ENCODE measurements at regions not wholly inside any gene's neighbourhood (a gene's known extent, or its start where the extent isn't known, plus 50 kb on each side); places are given as distances from the start of the nearest gene placed in this dataset.

GRCh38 chr16:73205153-73205886 lies 157.4 kb upstream of the ZFHX3 start:
- POLR2A ChIA-PET = no interaction called here
- Mint-ChIP-seq H3K27me3 (no peaks in the 10 kb centered on the region), H3K4me3 (no peak overlapping the region), H3K9me3 (no peaks in the 10 kb centered on the region), H3K27ac (no peak overlapping the region), H3K36me3 (ENCODE audit: low read depth) (no peaks in the 10 kb centered on the region), H3K4me1 (ENCODE audit: low read depth) (no peaks in the 10 kb centered on the region)
- CTCF ChIA-PET = interaction anchor here (0.8 to 0.9 kb wide), 2 partner anchors 8 to 9 kb away, joined by 3 read pairs; no protein-coding TSS in a partner anchor
- ATAC-seq (no peak), DNase-seq (no peak)
- intact Hi-C loops (cut with micrococcal nuclease) = no loop called here
- TF ChIP-seq, protein P1, sequence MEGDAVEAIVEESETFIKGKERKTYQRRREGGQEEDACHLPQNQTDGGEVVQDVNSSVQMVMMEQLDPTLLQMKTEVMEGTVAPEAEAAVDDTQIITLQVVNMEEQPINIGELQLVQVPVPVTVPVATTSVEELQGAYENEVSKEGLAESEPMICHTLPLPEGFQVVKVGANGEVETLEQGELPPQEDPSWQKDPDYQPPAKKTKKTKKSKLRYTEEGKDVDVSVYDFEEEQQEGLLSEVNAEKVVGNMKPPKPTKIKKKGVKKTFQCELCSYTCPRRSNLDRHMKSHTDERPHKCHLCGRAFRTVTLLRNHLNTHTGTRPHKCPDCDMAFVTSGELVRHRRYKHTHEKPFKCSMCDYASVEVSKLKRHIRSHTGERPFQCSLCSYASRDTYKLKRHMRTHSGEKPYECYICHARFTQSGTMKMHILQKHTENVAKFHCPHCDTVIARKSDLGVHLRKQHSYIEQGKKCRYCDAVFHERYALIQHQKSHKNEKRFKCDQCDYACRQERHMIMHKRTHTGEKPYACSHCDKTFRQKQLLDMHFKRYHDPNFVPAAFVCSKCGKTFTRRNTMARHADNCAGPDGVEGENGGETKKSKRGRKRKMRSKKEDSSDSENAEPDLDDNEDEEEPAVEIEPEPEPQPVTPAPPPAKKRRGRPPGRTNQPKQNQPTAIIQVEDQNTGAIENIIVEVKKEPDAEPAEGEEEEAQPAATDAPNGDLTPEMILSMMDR (IDR thresholded peaks at IDR 0.05) = no peak

- H3K27me3 Mint-ChIP-seq = no peaks in the 10 kb centered on the region
- POLR2A ChIA-PET = no interaction called here
- intact Hi-C loops (cut with micrococcal nuclease) = no loop called here
Observed at GRCh38 chr16:73204359-73205152, 156.6 kb upstream of the ZFHX3 start.

DNA sequence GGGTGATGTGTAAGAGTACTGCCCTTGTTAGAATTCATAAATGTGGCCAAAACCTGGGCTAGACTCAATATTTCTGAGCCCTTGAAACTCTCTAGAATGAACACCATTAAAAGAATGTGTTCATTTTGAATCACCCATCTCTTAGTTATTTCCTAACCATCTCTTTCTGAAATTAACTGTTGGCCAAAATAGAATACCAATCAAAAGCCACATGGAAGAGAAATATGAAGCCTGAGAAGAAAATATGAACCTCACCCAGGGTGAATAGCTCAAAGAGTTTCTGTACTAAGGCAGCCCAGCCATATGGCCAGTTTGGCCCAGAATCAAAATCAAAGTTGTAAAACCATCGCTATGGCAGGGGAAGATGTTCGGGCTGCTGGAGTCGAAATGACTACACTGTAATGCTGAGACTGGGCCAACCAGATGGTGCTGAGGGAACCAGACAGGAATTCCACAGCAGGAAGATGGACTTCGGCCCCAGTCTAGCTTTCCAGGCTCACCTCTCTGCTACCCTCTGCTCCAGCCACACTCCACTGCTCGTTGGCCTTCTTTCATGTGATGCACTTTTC lies 154.3 kb upstream of the ZFHX3 start:
- Mint-ChIP-seq H3K36me3 (ENCODE audit: low read depth) (no peaks in the 10 kb centered on the region), H3K27ac (no peak overlapping the region), H3K4me1 (ENCODE audit: low read depth) (no peaks in the 10 kb centered on the region), H3K9me3 (no peaks in the 10 kb centered on the region), H3K4me3 (no peak overlapping the region), H3K27me3 (no peaks in the 10 kb centered on the region)
- no peak for DNase-seq
- CTCF ChIA-PET = no interaction called here
- intact Hi-C loops (cut with micrococcal nuclease) = no loop called here
- TF ChIP-seq, protein P1 (IDR thresholded peaks at IDR 0.05) = no peak
- no peak for ATAC-seq
- POLR2A ChIA-PET = interaction anchor here (0.6 kb wide), 1 partner anchor 682 kb away, joined by 4 read pairs; no protein-coding TSS in a partner anchor

More at GRCh38 chr16:73204359-73205152, 156.6 kb upstream of the ZFHX3 start:
- Mint-ChIP-seq H3K4me1 (ENCODE audit: low read depth) (no peaks in the 10 kb centered on the region), H3K27ac (no peak overlapping the region), H3K36me3 (ENCODE audit: low read depth) (no peaks in the 10 kb centered on the region), H3K4me3 (no peak overlapping the region), H3K9me3 (no peaks in the 10 kb centered on the region)
- DNase-seq = no peak
- TF ChIP-seq, protein P1 (IDR thresholded peaks at IDR 0.05) = no peak
- CTCF ChIA-PET = interaction anchor here (0.8 to 0.9 kb wide), 2 partner anchors 7 to 10 kb away, joined by 3 read pairs; no protein-coding TSS in a partner anchor
- ATAC-seq = no peak

DNA sequence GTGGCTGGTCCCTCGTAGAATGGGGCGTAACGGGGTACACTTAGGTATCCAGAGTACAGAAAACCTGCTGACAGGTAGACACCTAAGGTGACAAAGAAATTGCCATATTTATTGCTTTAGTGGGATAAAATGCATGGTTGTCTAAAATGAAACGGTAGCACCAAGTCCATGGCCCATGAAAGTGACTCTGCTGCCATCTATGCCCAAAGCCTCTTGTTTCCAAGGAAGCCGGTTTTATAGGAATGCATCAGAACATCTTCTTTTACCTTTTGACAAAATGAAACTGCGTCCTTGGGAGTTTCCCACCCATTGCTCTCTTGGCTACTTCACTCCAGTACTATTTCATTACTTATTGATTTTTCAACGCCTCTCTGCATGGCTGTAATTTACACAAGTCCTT lies 151.3 kb upstream of the ZFHX3 start:
- TF ChIP-seq, protein P1 (IDR thresholded peaks at IDR 0.05) = no peak
- no peaks in the 10 kb centered on the region for H3K4me1 Mint-ChIP-seq (ENCODE audit: low read depth)
- ATAC-seq = no peak
- no peak overlapping the region for H3K4me3 Mint-ChIP-seq
- H3K36me3 Mint-ChIP-seq (ENCODE audit: low read depth) = no peaks in the 10 kb centered on the region
- CTCF ChIA-PET = no interaction called here
- H3K9me3 Mint-ChIP-seq = no peaks in the 10 kb centered on the region
- no peak for DNase-seq
- intact Hi-C loops (cut with micrococcal nuclease) = loop anchor here (5.0 kb wide), 1 partner anchor 362 kb away; no protein-coding TSS in a partner anchor
- H3K27ac Mint-ChIP-seq = no peak overlapping the region
- POLR2A ChIA-PET = no interaction called here
- H3K27me3 Mint-ChIP-seq = no peaks in the 10 kb centered on the region
